ENCODE measurements at regions not wholly inside any gene's neighbourhood (a gene's known extent, or its start where the extent isn't known, plus 50 kb on each side); places are given as distances from the start of the nearest gene placed in this dataset.

GRCh38 chr16:79664407-79664806 is 63.9 kb upstream of the MAF start:
- TF ChIP-seq CTCF (IDR thresholded peaks at IDR 0.05) = no peak
- no peak for TF ChIP-seq EP300 (IDR thresholded peaks at IDR 0.05)
